GM06990 (cell line): ENCODE measurements at regions not wholly inside any gene's neighbourhood (a gene's known extent, or its start where the extent isn't known, plus 50 kb on each side); places are given as distances from the start of the nearest gene placed in this dataset.

Source experiments
- DNase-seq: peaks from one replicate; pipeline ENCODE4 v3.0.0-alpha.2; 2011; ENCODE audit not compliant: insufficient read length; ENCODE audit errors: extremely low read depth
- H3K27me3 ChIP-seq: replicated peaks from 2 replicates; pipeline ENCODE4 v1.6.0; 2011; ENCODE audit warnings: low read length; ENCODE audit not compliant: control insufficient read depth, insufficient read depth
- H3K36me3 ChIP-seq: 2 replicates; pipeline ENCODE4 v1.5.1; 2011; ENCODE audit warnings: low read length; ENCODE audit not compliant: control insufficient read depth, insufficient read depth
- H3K4me3 ChIP-seq: replicated peaks from 2 replicates; pipeline ENCODE4 v1.5.1; 2011; ENCODE audit warnings: low read depth, mild to moderate bottlenecking, control low read depth, low read length
- CTCF ChIP-seq: IDR thresholded peaks from 2 replicates; pipeline ENCODE4 v1.5.1; 2011; ENCODE audit warnings: low read length, control low read depth, mild to moderate bottlenecking, inconsistent platforms; ENCODE audit not compliant: insufficient read depth, poor library complexity, severe bottlenecking

- DNase-seq: no peak
- H3K36me3 ChIP-seq: no peaks in the 10 kb centered on the region
- no peaks in the 10 kb centered on the region for H3K27me3 ChIP-seq
- no peak for TF ChIP-seq CTCF
- no peak overlapping the region for H3K4me3 ChIP-seq
These were observed 270.6 kb downstream of the IRX2 start for GRCh38 chr5:2480871-2481270.

GRCh38 chr5:2475902-2476301 lies 275.6 kb downstream of the IRX2 start:
- Histone ChIP-seq H3K27me3 (no peaks in the 10 kb centered on the region), H3K36me3 (no peaks in the 10 kb centered on the region), H3K4me3 (no peak overlapping the region)
- no peak for DNase-seq
- TF ChIP-seq CTCF: no peak

GRCh38 chr5:2472670-2473069 lies 278.8 kb downstream of the IRX2 start:
- H3K27me3 ChIP-seq: no peaks in the 10 kb centered on the region
- no peak for DNase-seq
- H3K4me3 ChIP-seq: no peak overlapping the region
- no peak for TF ChIP-seq CTCF
- H3K36me3 ChIP-seq: no peaks in the 10 kb centered on the region

- H3K4me3 ChIP-seq: no peak overlapping the region
- TF ChIP-seq CTCF: no peak
- DNase-seq: no peak
- no peaks in the 10 kb centered on the region for H3K27me3 ChIP-seq
- H3K36me3 ChIP-seq: no peaks in the 10 kb centered on the region
These were observed 280.2 kb downstream of the IRX2 start for GRCh38 chr5:2471152-2471879.

- no peak for TF ChIP-seq CTCF
- H3K4me3 ChIP-seq: no peak overlapping the region
- no peaks in the 10 kb centered on the region for H3K36me3 ChIP-seq
- DNase-seq: no peak
- H3K27me3 ChIP-seq: no peaks in the 10 kb centered on the region
These were observed 284.5 kb downstream of the IRX2 start for GRCh38 chr5:2466966-2467365.

GRCh38 chr5:2465383-2465782 lies 286.1 kb downstream of the IRX2 start:
- H3K4me3 ChIP-seq: no peak overlapping the region
- no peak for TF ChIP-seq CTCF
- no peaks in the 10 kb centered on the region for H3K27me3 ChIP-seq
- DNase-seq: no peak
- no peaks in the 10 kb centered on the region for H3K36me3 ChIP-seq
